Endodermal cell (in vitro differentiated cells): ENCODE measurements at regions not wholly inside any gene's neighbourhood (a gene's known extent, or its start where the extent isn't known, plus 50 kb on each side); places are given as distances from the start of the nearest gene placed in this dataset.

Experiments used
- DNase-seq: peaks from one replicate; pipeline ENCODE4 v3.0.0-alpha.2; 2017
- H3K27ac ChIP-seq: 2 replicates; pipeline ENCODE4 v1.5.1; 2013; ENCODE audit warnings: mild to moderate bottlenecking, low read depth, low read length, moderate library complexity
- H3K27me3 ChIP-seq: 2 replicates; pipeline ENCODE4 v1.6.1; 2013; ENCODE audit warnings: mild to moderate bottlenecking, low read length, moderate library complexity; ENCODE audit not compliant: insufficient read depth, control insufficient read depth, poor library complexity, severe bottlenecking
- H3K36me3 ChIP-seq: 2 replicates; pipeline ENCODE4 v1.7.0; 2013; ENCODE audit warnings: mild to moderate bottlenecking, low read length, moderate library complexity; ENCODE audit not compliant: control insufficient read depth, insufficient read depth
- H3K4me1 ChIP-seq: one replicate; pipeline ENCODE4 v1.7.0; 2013; ENCODE audit warnings: low read length; ENCODE audit not compliant: control insufficient read depth, insufficient read depth
- H3K4me3 ChIP-seq: 2 replicates; pipeline ENCODE4 v1.5.1; 2013; ENCODE audit warnings: mild to moderate bottlenecking, low read length, moderate library complexity
- H3K9ac ChIP-seq: 2 replicates; pipeline ENCODE4 v1.6.1; 2013; ENCODE audit warnings: mild to moderate bottlenecking, low read length, moderate library complexity; ENCODE audit not compliant: poor library complexity, severe bottlenecking; ENCODE audit errors: extremely low read depth
- H3K9me3 ChIP-seq: 2 replicates; pipeline ENCODE4 v1.6.1; 2013; ENCODE audit warnings: mild to moderate bottlenecking, low read length, moderate library complexity; ENCODE audit not compliant: control insufficient read depth
- H3K27ac Mint-ChIP-seq: 2 replicates; pipeline ENCODE4 v1.8.0; 2020; ENCODE audit warnings: mixed read lengths
- H3K27me3 Mint-ChIP-seq: 2 replicates; pipeline ENCODE4 v1.8.0; 2021; ENCODE audit warnings: mild to moderate bottlenecking, mixed read lengths; ENCODE audit not compliant: insufficient read depth
- H3K36me3 Mint-ChIP-seq: 2 replicates; pipeline ENCODE4 v1.8.0; 2020; ENCODE audit warnings: low read depth, mixed read lengths
- H3K4me1 Mint-ChIP-seq: 2 replicates; pipeline ENCODE4 v1.8.0; 2020; ENCODE audit warnings: mixed read lengths
- H3K4me3 Mint-ChIP-seq: 2 replicates; pipeline ENCODE4 v1.8.0; 2020; ENCODE audit warnings: mild to moderate bottlenecking, moderate library complexity, mixed read lengths
- H3K9me3 Mint-ChIP-seq: 2 replicates; pipeline ENCODE4 v1.8.0; 2020; ENCODE audit warnings: mild to moderate bottlenecking, mixed read lengths
- WGBS, 2 experiments: methylation state at CpG; one replicate each; pipeline versions ENCODE4 v1.1.5 to v1.1.7; 2013; ENCODE audit warnings: missing lambda C conversion rate in 2 of 2, mixed read lengths in 1 of 2; ENCODE audit not compliant: insufficient coverage in 1 of 2, insufficient read length in 1 of 2; 5-methylcytosine and 5-hydroxymethylcytosine counted together
- TF ChIP-seq, protein P1 (sequence below): fragments of 200-600 bp; sonication (generic); conservative IDR thresholded peaks from 2 replicates; pipeline ENCODE4 v1.5.0; 2021; ENCODE audit warnings: antibody characterized with exemption, mild to moderate bottlenecking

DNA sequence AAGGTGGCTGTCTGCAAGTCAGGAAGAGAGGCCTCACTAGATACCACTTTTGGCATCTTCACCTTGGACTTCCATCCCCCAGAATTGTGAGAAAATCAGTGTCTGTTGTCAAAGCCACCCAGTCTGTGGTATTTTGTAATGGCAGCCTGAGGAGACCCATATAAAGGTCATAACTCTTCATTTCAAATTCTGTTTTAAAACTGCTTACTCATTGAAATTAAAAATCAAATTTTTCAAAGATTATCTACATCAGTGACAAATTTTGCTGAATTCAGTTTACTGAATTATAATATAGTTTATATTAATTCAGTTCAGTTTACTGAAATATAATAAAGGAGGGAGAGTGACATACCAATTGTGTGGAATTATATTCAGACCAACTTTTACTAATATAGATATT lies 133.1 kb upstream of the IL15 start:
- H3K4me3 Mint-ChIP-seq = no peak overlapping the region
- H3K9me3 Mint-ChIP-seq = peaks cover 8% of the 10 kb centered on the region
- TF ChIP-seq, protein P1, sequence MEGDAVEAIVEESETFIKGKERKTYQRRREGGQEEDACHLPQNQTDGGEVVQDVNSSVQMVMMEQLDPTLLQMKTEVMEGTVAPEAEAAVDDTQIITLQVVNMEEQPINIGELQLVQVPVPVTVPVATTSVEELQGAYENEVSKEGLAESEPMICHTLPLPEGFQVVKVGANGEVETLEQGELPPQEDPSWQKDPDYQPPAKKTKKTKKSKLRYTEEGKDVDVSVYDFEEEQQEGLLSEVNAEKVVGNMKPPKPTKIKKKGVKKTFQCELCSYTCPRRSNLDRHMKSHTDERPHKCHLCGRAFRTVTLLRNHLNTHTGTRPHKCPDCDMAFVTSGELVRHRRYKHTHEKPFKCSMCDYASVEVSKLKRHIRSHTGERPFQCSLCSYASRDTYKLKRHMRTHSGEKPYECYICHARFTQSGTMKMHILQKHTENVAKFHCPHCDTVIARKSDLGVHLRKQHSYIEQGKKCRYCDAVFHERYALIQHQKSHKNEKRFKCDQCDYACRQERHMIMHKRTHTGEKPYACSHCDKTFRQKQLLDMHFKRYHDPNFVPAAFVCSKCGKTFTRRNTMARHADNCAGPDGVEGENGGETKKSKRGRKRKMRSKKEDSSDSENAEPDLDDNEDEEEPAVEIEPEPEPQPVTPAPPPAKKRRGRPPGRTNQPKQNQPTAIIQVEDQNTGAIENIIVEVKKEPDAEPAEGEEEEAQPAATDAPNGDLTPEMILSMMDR = no peak
- no peak overlapping the region for H3K9ac ChIP-seq
- H3K27me3 ChIP-seq = no peaks in the 10 kb centered on the region
- H3K27ac ChIP-seq = no peak overlapping the region
- H3K4me1 Mint-ChIP-seq = no peaks in the 10 kb centered on the region
- no peaks in the 10 kb centered on the region for H3K36me3 ChIP-seq
- no peaks in the 10 kb centered on the region for H3K4me1 ChIP-seq
- H3K27me3 Mint-ChIP-seq = no peaks in the 10 kb centered on the region
- H3K36me3 Mint-ChIP-seq = no peaks in the 10 kb centered on the region
- DNase-seq = no peak
- no peak overlapping the region for H3K27ac Mint-ChIP-seq
- H3K9me3 ChIP-seq = no peaks in the 10 kb centered on the region
- H3K4me3 ChIP-seq = no peak overlapping the region

DNA sequence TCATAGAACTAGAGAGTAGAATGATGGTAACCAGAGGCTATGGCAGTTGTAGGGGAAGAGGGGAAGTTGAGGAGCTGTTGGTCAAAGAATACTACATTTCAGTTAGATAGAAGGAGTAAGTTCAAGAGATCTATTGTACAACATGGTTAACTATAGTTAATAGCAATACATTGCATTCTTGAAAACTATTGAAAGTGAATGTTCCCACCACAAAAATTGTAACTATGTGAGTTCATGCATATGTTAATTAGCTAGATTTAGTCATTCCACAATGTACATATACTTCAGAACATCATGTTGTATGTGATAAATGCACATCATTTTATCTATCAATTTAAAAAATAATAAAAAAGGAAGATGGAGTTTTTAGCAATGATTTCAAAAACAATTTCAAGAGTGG lies 125.3 kb upstream of the IL15 start:
- no peak overlapping the region for H3K4me3 Mint-ChIP-seq
- no peaks in the 10 kb centered on the region for H3K27me3 ChIP-seq
- no peak overlapping the region for H3K4me3 ChIP-seq
- H3K27ac Mint-ChIP-seq = no peak overlapping the region
- peaks cover 8% of the 10 kb centered on the region for H3K9me3 ChIP-seq
- no peak overlapping the region for H3K9ac ChIP-seq
- H3K27me3 Mint-ChIP-seq = no peaks in the 10 kb centered on the region
- H3K4me1 Mint-ChIP-seq = no peaks in the 10 kb centered on the region
- H3K9me3 Mint-ChIP-seq = peaks cover 30% of the 10 kb centered on the region
- no peaks in the 10 kb centered on the region for H3K4me1 ChIP-seq
- no peak overlapping the region for H3K27ac ChIP-seq
- no peak for DNase-seq
- TF ChIP-seq, protein P1 = no peak
- no peaks in the 10 kb centered on the region for H3K36me3 Mint-ChIP-seq
- no peaks in the 10 kb centered on the region for H3K36me3 ChIP-seq

DNA sequence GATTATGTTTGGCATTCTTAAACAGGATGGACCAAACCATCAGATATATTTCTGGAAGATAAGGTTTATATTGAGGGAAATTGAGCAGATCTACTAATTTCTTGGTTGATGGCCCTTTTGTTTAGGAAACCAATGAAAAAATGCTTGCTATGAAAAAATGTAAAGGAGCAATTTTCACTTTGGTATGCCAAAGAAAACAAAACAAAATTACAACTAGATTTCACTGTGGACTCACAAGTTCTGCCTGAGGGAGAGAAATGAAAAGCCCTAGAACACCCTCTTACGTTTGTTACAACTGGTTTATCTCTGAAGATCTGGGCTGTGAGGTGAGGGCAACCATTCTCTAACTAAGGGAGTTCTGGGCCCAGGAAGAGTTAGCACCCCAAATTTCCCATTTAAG lies 122.5 kb upstream of the IL15 start:
- peaks cover 8% of the 10 kb centered on the region for H3K9me3 ChIP-seq
- Mint-ChIP-seq H3K27ac (no peak overlapping the region), H3K36me3 (no peaks in the 10 kb centered on the region), H3K9me3 (peaks cover 15% of the 10 kb centered on the region), H3K27me3 (no peaks in the 10 kb centered on the region), H3K4me1 (no peaks in the 10 kb centered on the region), H3K4me3 (no peak overlapping the region)
- H3K4me1 ChIP-seq = no peaks in the 10 kb centered on the region
- no peak overlapping the region for H3K27ac ChIP-seq
- 85% methylated on average over 1 of the region's 1 CpG; no CpG with 5 or more reads in 1 of the 2 experiments for WGBS, 2 experiments
- no peaks in the 10 kb centered on the region for H3K36me3 ChIP-seq
- no peaks in the 10 kb centered on the region for H3K27me3 ChIP-seq
- TF ChIP-seq, protein P1 = no peak
- no peak overlapping the region for H3K9ac ChIP-seq
- no peak overlapping the region for H3K4me3 ChIP-seq
- no peak for DNase-seq
